ENCODE measurements at regions not wholly inside any gene's neighbourhood (a gene's known extent, or its start where the extent isn't known, plus 50 kb on each side); places are given as distances from the start of the nearest gene placed in this dataset.

GRCh38 chr9:7403028-7403389, 396.6 kb downstream of the DMAC1 start:
- TF ChIP-seq CTCF (IDR thresholded peaks at IDR 0.05; ENCODE audit: insufficient read depth, low read length, poor library complexity, severe bottlenecking): no peak
- TF ChIP-seq EZH2phosphoT487 (conservative IDR thresholded peaks at IDR 0.05; ENCODE audit: low read length): no peak

Measured in SU-DHL-6 (cell line).